Caco-2 (cell line): ENCODE measurements at regions not wholly inside any gene's neighbourhood (a gene's known extent, or its start where the extent isn't known, plus 50 kb on each side); places are given as distances from the start of the nearest gene placed in this dataset.

Experiments used
- BruUV-seq: library from RNA; stranded (reverse); fragments of 400-500 nt; replicated peaks from 2 replicates; lab custom pipeline; 2021; lab: Mats Ljungman, UMichigan
- CTCF ChIA-PET: fragments of 300-600 bp; sonication (Branson Sonifier 250); formaldehyde crosslinking; loops from one replicate; lab custom pipeline; 2022; ENCODE audit warnings: antibody characterized with exemption; lab: Charles Lee
- POLR2A ChIA-PET: fragments of 300-600 bp; sonication (Branson Sonifier 250); formaldehyde crosslinking; loops from one replicate; lab custom pipeline; 2022; ENCODE audit warnings: antibody characterized with exemption; lab: Charles Lee
- DNase-seq, 2 experiments: peaks; one replicate each; pipeline versions ENCODE4 v3.0.0 to v3.0.0-alpha.2; 2020 to 2022
- H3K27me3 ChIP-seq: replicated peaks from 2 replicates; pipeline ENCODE4 v1.6.0; 2011; ENCODE audit warnings: low read length; ENCODE audit not compliant: control insufficient read depth, insufficient read depth
- H3K36me3 ChIP-seq: 2 replicates; pipeline ENCODE4 v1.5.1; 2011; ENCODE audit warnings: low read length; ENCODE audit not compliant: control insufficient read depth, insufficient read depth
- H3K4me1 ChIP-seq: fragments of 250-450 bp; sonication (Bioruptor Pico); 2 replicates; pipeline ENCODE4 v1.5.1; 2020; ENCODE audit warnings: mild to moderate bottlenecking
- H3K4me3 ChIP-seq: 2 replicates; pipeline ENCODE4 v1.5.1; 2011; ENCODE audit warnings: low read depth, mild to moderate bottlenecking, control low read depth, low read length
- H3K9me3 ChIP-seq: fragments of 250-450 bp; sonication (Bioruptor Pico); 2 replicates; pipeline ENCODE4 v1.5.1; 2020; ENCODE audit warnings: mild to moderate bottlenecking, moderate library complexity
- H3K27ac Mint-ChIP-seq: one replicate; pipeline ENCODE4 v1.8.0; 2022; ENCODE audit warnings: mixed read lengths; ENCODE audit not compliant: unreplicated experiment
- H3K27me3 Mint-ChIP-seq: one replicate; pipeline ENCODE4 v1.8.0; 2022; ENCODE audit warnings: mixed read lengths; ENCODE audit not compliant: insufficient read depth, unreplicated experiment
- H3K36me3 Mint-ChIP-seq: one replicate; pipeline ENCODE4 v1.8.0; 2022; ENCODE audit warnings: mild to moderate bottlenecking, mixed read lengths; ENCODE audit not compliant: insufficient read depth, unreplicated experiment
- H3K4me1 Mint-ChIP-seq: one replicate; pipeline ENCODE4 v1.8.0; 2022; ENCODE audit warnings: low read depth, mixed read lengths; ENCODE audit not compliant: unreplicated experiment
- H3K4me3 Mint-ChIP-seq: one replicate; pipeline ENCODE4 v1.8.0; 2022; ENCODE audit warnings: mild to moderate bottlenecking, moderate library complexity, mixed read lengths; ENCODE audit not compliant: unreplicated experiment
- H3K9me3 Mint-ChIP-seq: one replicate; pipeline ENCODE4 v1.8.0; 2022; ENCODE audit warnings: mixed read lengths; ENCODE audit not compliant: unreplicated experiment
- intact Hi-C: fragments of 100-400 bp; cut with micrococcal nuclease; formaldehyde crosslinking; loops from one replicate; pipeline ENCODE4 v1.10.0; 2022; ENCODE audit not compliant: unreplicated experiment
- TF ChIP-seq, protein P1 (sequence below), 2 experiments: fragments of 200-600 bp in 1 of 2; IDR thresholded peaks; 1 replicate in 1 of 2; 2 replicates in 1 of 2; pipeline versions ENCODE4 v1.5.1 to v1.8.0; 2011 to 2022; ENCODE audit warnings: antibody characterized with exemption in 1 of 2, control low read depth in 1 of 2, inconsistent platforms in 1 of 2, low read depth in 1 of 2, low read length in 1 of 2, mild to moderate bottlenecking in 1 of 2, moderate library complexity in 1 of 2; ENCODE audit not compliant: insufficient read depth in 1 of 2, severe bottlenecking in 1 of 2, unreplicated experiment in 1 of 2

DNA sequence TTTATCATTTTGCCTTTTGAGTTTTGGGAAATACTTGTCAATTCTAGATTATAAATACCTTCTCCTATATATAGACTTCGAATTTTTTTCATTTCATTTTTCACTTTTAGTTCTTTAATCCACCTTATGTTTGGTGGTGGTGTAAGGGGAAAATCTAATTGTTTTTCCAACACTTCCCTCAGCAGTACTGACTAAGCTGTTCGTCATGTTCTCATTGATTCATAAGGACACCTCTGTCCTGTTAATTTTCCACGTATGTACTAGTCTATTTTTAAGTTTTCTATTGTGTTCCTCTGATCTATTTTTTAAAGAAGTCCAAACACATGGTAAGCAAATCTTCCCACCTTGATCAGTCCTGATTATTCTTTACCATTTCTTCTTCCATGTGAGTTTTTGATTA, 254.2 kb downstream of the SYK start:
- CTCF ChIA-PET, result no interaction called here
- intact Hi-C loops, result no loop called here
- H3K4me1 Mint-ChIP-seq, result no peaks in the 10 kb centered on the region
- no peaks in the 10 kb centered on the region for H3K9me3 Mint-ChIP-seq
- Histone ChIP-seq H3K36me3 (no peaks in the 10 kb centered on the region), H3K9me3 (no peaks in the 10 kb centered on the region), H3K4me1 (no peaks in the 10 kb centered on the region), H3K4me3 (no peak overlapping the region), H3K27me3 (no peaks in the 10 kb centered on the region)
- DNase-seq, result no peak
- POLR2A ChIA-PET, result no interaction called here
- no peak overlapping the region for H3K4me3 Mint-ChIP-seq
- H3K27ac Mint-ChIP-seq, result no peak overlapping the region
- no TSS peak for BruUV-seq
- H3K27me3 Mint-ChIP-seq, result peaks cover 2% of the 10 kb centered on the region
- no peaks in the 10 kb centered on the region for H3K36me3 Mint-ChIP-seq
- TF ChIP-seq, protein P1, sequence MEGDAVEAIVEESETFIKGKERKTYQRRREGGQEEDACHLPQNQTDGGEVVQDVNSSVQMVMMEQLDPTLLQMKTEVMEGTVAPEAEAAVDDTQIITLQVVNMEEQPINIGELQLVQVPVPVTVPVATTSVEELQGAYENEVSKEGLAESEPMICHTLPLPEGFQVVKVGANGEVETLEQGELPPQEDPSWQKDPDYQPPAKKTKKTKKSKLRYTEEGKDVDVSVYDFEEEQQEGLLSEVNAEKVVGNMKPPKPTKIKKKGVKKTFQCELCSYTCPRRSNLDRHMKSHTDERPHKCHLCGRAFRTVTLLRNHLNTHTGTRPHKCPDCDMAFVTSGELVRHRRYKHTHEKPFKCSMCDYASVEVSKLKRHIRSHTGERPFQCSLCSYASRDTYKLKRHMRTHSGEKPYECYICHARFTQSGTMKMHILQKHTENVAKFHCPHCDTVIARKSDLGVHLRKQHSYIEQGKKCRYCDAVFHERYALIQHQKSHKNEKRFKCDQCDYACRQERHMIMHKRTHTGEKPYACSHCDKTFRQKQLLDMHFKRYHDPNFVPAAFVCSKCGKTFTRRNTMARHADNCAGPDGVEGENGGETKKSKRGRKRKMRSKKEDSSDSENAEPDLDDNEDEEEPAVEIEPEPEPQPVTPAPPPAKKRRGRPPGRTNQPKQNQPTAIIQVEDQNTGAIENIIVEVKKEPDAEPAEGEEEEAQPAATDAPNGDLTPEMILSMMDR (IDR thresholded peaks at IDR 0.05; ENCODE audit: insufficient read depth in 1 of 2, low read depth in 1 of 2, low read length in 1 of 2, severe bottlenecking in 1 of 2, unreplicated experiment in 1 of 2), result no peak

DNA sequence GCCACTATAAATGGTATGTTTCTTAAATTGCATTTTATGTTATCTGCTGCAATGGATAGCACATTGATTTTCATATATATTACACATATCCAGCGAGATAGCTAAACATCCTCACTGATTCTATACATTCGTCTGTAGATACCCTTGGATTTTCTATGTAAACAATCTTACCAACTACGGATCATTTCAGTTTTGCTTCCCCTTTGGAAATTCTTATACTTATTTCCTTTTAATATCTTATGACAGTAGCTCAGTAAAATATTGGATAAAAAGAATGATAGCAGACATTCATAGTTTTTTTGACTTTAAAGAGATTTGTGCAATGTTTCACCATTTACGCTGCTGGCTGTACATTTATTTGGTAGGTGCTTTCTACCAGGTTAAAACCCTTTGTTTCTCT, 254.9 kb downstream of the SYK start:
- DNase-seq, result no peak
- Histone ChIP-seq H3K9me3 (no peaks in the 10 kb centered on the region), H3K27me3 (no peaks in the 10 kb centered on the region), H3K36me3 (no peaks in the 10 kb centered on the region), H3K4me1 (no peaks in the 10 kb centered on the region), H3K4me3 (no peak overlapping the region)
- TF ChIP-seq, protein P1 (IDR thresholded peaks at IDR 0.05; ENCODE audit: insufficient read depth in 1 of 2, low read depth in 1 of 2, low read length in 1 of 2, severe bottlenecking in 1 of 2, unreplicated experiment in 1 of 2), result no peak
- ChIA-PET POLR2A (no interaction called here), CTCF (no interaction called here)
- H3K27me3 Mint-ChIP-seq, result no peaks in the 10 kb centered on the region
- no peak overlapping the region for H3K4me3 Mint-ChIP-seq
- intact Hi-C loops, result no loop called here
- H3K4me1 Mint-ChIP-seq, result no peaks in the 10 kb centered on the region
- no peaks in the 10 kb centered on the region for H3K9me3 Mint-ChIP-seq
- no peaks in the 10 kb centered on the region for H3K36me3 Mint-ChIP-seq
- H3K27ac Mint-ChIP-seq, result no peak overlapping the region
- BruUV-seq, result no TSS peak

DNA sequence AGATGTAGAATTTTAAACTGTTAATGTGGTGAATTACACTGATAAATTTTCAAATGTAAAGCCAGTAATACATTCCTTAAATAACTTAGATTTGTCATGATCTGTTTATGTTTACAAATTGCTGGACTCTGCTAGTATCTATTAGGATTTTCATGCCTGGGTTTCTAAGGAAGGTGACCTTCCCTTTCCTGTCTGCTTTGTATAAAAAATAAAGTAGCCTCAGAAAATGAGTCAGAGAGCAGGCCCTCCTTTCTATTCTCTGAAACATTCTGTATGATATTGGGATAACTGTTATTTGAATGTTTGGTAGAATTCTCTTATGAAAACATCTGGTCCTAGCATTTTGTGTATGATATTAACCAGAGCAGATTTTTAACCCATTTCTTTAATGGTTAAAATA, 255.3 kb downstream of the SYK start:
- POLR2A ChIA-PET, result no interaction called here
- Mint-ChIP-seq H3K27ac (no peak overlapping the region), H3K4me3 (no peak overlapping the region), H3K4me1 (no peaks in the 10 kb centered on the region), H3K9me3 (no peaks in the 10 kb centered on the region), H3K36me3 (no peaks in the 10 kb centered on the region), H3K27me3 (no peaks in the 10 kb centered on the region)
- BruUV-seq, result no TSS peak
- no peak overlapping the region for H3K4me3 ChIP-seq
- H3K27me3 ChIP-seq, result no peaks in the 10 kb centered on the region
- H3K4me1 ChIP-seq, result no peaks in the 10 kb centered on the region
- TF ChIP-seq, protein P1 (IDR thresholded peaks at IDR 0.05; ENCODE audit: insufficient read depth in 1 of 2, low read depth in 1 of 2, low read length in 1 of 2, severe bottlenecking in 1 of 2, unreplicated experiment in 1 of 2), result no peak
- CTCF ChIA-PET, result no interaction called here
- DNase-seq, result no peak
- no peaks in the 10 kb centered on the region for H3K9me3 ChIP-seq
- intact Hi-C loops, result no loop called here
- H3K36me3 ChIP-seq, result no peaks in the 10 kb centered on the region
